Ovary (tissue), 7 donors: ENCODE measurements at regions not wholly inside any gene's neighbourhood (a gene's known extent, or its start where the extent isn't known, plus 50 kb on each side); places are given as distances from the start of the nearest gene placed in this dataset.
A peak's percentile ranks its signal among the peaks of the same experiment; 100 is the strongest.

ENCODE experiments used
- DNase-seq, 5 donors: peaks; one replicate each; pipeline ENCODE4 v3.0.0-alpha.2; 2019 to 2020
- H3K27ac ChIP-seq, 2 donors: fragments of 200-600 bp; one replicate each; pipeline versions ENCODE4 v1.5.1 to v1.8.0; 2019 to 2022
- H3K27me3 ChIP-seq: fragments of 200-600 bp; one replicate; pipeline ENCODE4 v1.8.0; 2022
- H3K36me3 ChIP-seq: fragments of 200-600 bp; sonication (generic); one replicate; pipeline ENCODE4 v1.5.1; 2019
- H3K4me1 ChIP-seq: one replicate; pipeline ENCODE4 v1.8.1; 2013; ENCODE audit warnings: mild to moderate bottlenecking, moderate library complexity; ENCODE audit not compliant: insufficient read depth
- H3K4me3 ChIP-seq: fragments of 200-600 bp; sonication (generic); one replicate; pipeline ENCODE4 v1.5.1; 2017
- H3K9me3 ChIP-seq, 2 donors: fragments of 200-600 bp in 1 of 2; sonication (generic) in 1 of 2; one replicate each; pipeline versions ENCODE4 v1.5.1 to v1.8.1; 2013 to 2019; ENCODE audit warnings: mild to moderate bottlenecking in 1 of 2, moderate library complexity in 1 of 2
- CTCF ChIP-seq, 3 donors: fragments of 450-650 bp in 2 of 3; fragments of 200-600 bp in 1 of 3; IDR thresholded peaks; one replicate each; pipeline versions ENCODE4 v1.5.1 to v1.8.0; 2016 to 2022; ENCODE audit warnings: antibody characterized with exemption in 3 of 3, mild to moderate bottlenecking in 1 of 3
- EP300 ChIP-seq: sonication (generic); formaldehyde crosslinking; IDR thresholded peaks from one replicate; pipeline ENCODE4 v1.6.1; 2017; ENCODE audit warnings: antibody characterized with exemption
- POLR2A ChIP-seq: fragments of 450-650 bp; IDR thresholded peaks from one replicate; pipeline ENCODE4 v1.6.1; 2017; ENCODE audit warnings: antibody characterized with exemption, mild to moderate bottlenecking, moderate library complexity
- WGBS, 3 donors: extraction: QIAGEN DNeasy Blood & Tissue Kit in 1 of 3; methylation state at CpG; one replicate each; pipeline versions ENCODE4 v1.1.5 to v1.1.7; 2013 to 2017; 5-methylcytosine and 5-hydroxymethylcytosine counted together
- intact Hi-C, 4 donors: fragments of 100-400 bp; cut with DNase I; formaldehyde crosslinking; loops; one replicate each; pipeline versions ENCODE4 v1.11.0 to v1.15.1; 2022 to 2023
- donor health status: DM: no; HTN: no; CAD: no; lungs with moderate emphysema.
- donor health status: DM: no; HTN: no; CAD: no.
- donor health status: Bipolar disorder and iron deficiency.
- donor health status: DM: no; HTN: no; CAD: no.
- donor health status: DM: yes; HTN: yes; CAD: no.

- DNase-seq = peak in 3 of 5 donors; percentile 33 to 61 (median 42)
- H3K27ac ChIP-seq = no peak overlapping the region
- H3K4me3 ChIP-seq = peak overlapping the region; percentile 10
- intact Hi-C loops = no loop called here
- H3K9me3 ChIP-seq = no peaks in the 10 kb centered on the region
- TF ChIP-seq POLR2A (no peak), EP300 (no peak), CTCF (IDR thresholded peaks at IDR 0.05) (no peak)
- WGBS, 3 donors = 10 to 17% (median 13%) methylated on average over 71 to 92 of the region's 92 CpGs
- H3K36me3 ChIP-seq = no peaks in the 10 kb centered on the region
- peaks cover 1% of the 10 kb centered on the region for H3K4me1 ChIP-seq
- H3K27me3 ChIP-seq = peaks cover 5% of the 10 kb centered on the region
Observed at GRCh38 chr14:101458741-101459550, 102.3 kb upstream of the DIO3 start.

- intact Hi-C loops = no loop called here
- Histone ChIP-seq H3K4me3 (no peak overlapping the region), H3K27me3 (peaks cover 5% of the 10 kb centered on the region)
Observed at GRCh38 chr14:101459551-101459900, 101.8 kb upstream of the DIO3 start.

GRCh38 chr14:101460521-101460920, 100.8 kb upstream of the DIO3 start:
- Histone ChIP-seq H3K4me1 (peaks cover 1% of the 10 kb centered on the region), H3K9me3 (no peaks in the 10 kb centered on the region), H3K27ac (no peak overlapping the region), H3K27me3 (peaks cover 5% of the 10 kb centered on the region), H3K4me3 (no peak overlapping the region), H3K36me3 (no peaks in the 10 kb centered on the region)
- no peak for TF ChIP-seq POLR2A
- no peak for TF ChIP-seq CTCF (IDR thresholded peaks at IDR 0.05)
- TF ChIP-seq EP300 = no peak
- 95 to 99% (median 96%) methylated on average over 6 of the region's 6 CpGs for WGBS, 3 donors
- DNase-seq = peak in 1 of 5 donors; percentile 4
- intact Hi-C loops = no loop called here

More at GRCh38 chr14:101459551-101459900, 101.8 kb upstream of the DIO3 start:
- no peak for DNase-seq
- no peaks in the 10 kb centered on the region for H3K36me3 ChIP-seq
- H3K27ac ChIP-seq = no peak overlapping the region
- TF ChIP-seq CTCF (IDR thresholded peaks at IDR 0.05) = no peak
- no peak for TF ChIP-seq EP300
- no peak for TF ChIP-seq POLR2A
- WGBS, 3 donors = 64 to 71% (median 68%) methylated on average over 14 of the region's 14 CpGs
- no peaks in the 10 kb centered on the region for H3K9me3 ChIP-seq
- peaks cover 1% of the 10 kb centered on the region for H3K4me1 ChIP-seq

DNA sequence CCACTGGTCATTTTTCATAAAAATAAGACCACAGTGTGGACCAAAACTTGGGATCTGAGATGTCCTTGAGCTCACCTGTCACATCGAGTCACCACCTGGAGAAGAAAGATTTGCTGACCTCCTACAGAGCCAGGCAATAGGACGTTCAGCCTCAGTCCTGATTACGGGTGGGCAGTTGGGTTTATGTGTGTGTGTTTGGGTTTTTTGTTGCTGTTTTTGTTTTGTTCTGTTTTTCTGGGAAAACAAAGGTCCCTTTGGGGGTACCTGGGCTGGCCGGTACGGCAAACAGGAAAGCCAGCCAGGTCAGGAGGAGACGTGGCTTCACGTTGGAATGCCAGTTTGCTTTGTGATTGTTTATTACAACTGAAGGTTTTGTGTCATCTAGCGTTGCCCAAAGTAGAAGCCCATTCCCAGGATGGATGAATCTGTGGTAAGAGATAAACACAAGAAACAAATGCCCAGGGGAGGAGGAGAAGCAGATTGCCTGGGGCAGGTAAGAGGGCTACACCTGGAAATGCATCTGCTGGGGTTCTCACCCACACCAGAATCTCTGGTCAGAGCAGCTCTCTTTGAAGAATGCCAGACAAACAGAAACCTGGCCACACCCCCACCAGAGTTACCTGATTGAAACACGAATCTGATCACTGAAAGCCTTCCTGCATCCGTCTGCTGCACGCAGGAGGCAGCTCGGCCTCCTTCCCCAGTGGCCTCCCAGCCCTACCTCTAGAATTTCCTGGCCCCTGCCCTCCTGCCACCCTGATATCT, 100.1 kb upstream of the DIO3 start:
- Histone ChIP-seq H3K27ac (no peak overlapping the region), H3K27me3 (peaks cover 5% of the 10 kb centered on the region), H3K36me3 (no peaks in the 10 kb centered on the region), H3K4me1 (peaks cover 1% of the 10 kb centered on the region), H3K9me3 (no peaks in the 10 kb centered on the region), H3K4me3 (no peak overlapping the region)
- 92 to 95% (median 93%) methylated on average over 12 of the region's 12 CpGs for WGBS, 3 donors
- DNase-seq = peak in 1 of 5 donors; percentile 2
- intact Hi-C loops = no loop called here
- TF ChIP-seq EP300 (no peak), POLR2A (no peak), CTCF (IDR thresholded peaks at IDR 0.05) (no peak)
